Natural killer cell (primary cell): ENCODE measurements at regions not wholly inside any gene's neighbourhood (a gene's known extent, or its start where the extent isn't known, plus 50 kb on each side); places are given as distances from the start of the nearest gene placed in this dataset.

Experiments used
- ATAC-seq, 3 donors: fragments of 150-1000 bp in 2 of 3; fragments of 200-7000 bp in 1 of 3; cut with Tn5 transposase; 1 replicate in 1 of 3; 2 replicates in 2 of 3; pipeline ENCODE4 v1.10.0; 2021; ENCODE audit warnings: mild to moderate bottlenecking in 2 of 3, moderate library complexity in 2 of 3
- DNase-seq, 2 donors: peaks; one replicate each; pipeline versions ENCODE4 v3.0.0 to v3.0.0-alpha.2; 2013 to 2021; ENCODE audit warnings: mixed read lengths in 1 of 2
- H3K27ac ChIP-seq: one replicate; pipeline ENCODE4 v1.5.1; 2013; ENCODE audit warnings: mild to moderate bottlenecking, low read length
- H3K27me3 ChIP-seq: one replicate; pipeline ENCODE4 v1.6.1; 2013; ENCODE audit warnings: low read length; ENCODE audit not compliant: control insufficient read depth, insufficient read depth
- H3K36me3 ChIP-seq: one replicate; pipeline ENCODE4 v1.6.1; 2013; ENCODE audit warnings: low read length; ENCODE audit not compliant: control insufficient read depth, insufficient read depth
- H3K4me1 ChIP-seq: one replicate; pipeline ENCODE4 v1.6.1; 2013; ENCODE audit warnings: low read length; ENCODE audit not compliant: control insufficient read depth, insufficient read depth
- H3K4me3 ChIP-seq: one replicate; pipeline ENCODE4 v1.5.1; 2013; ENCODE audit warnings: low read length
- H3K9me3 ChIP-seq: one replicate; pipeline ENCODE4 v1.6.1; 2013; ENCODE audit warnings: low read length; ENCODE audit not compliant: control insufficient read depth, insufficient read depth
- H3K27ac Mint-ChIP-seq, 2 donors: one replicate each; pipeline ENCODE4 v1.8.0; 2022; ENCODE audit warnings: mild to moderate bottlenecking in 2 of 2, mixed read lengths in 2 of 2, moderate library complexity in 1 of 2
- H3K27me3 Mint-ChIP-seq, 2 donors: one replicate each; pipeline ENCODE4 v1.8.0; 2022; ENCODE audit warnings: low read depth in 2 of 2, mixed read lengths in 2 of 2
- H3K36me3 Mint-ChIP-seq: one replicate; pipeline ENCODE4 v1.8.0; 2022; ENCODE audit warnings: mixed read lengths
- H3K4me1 Mint-ChIP-seq, 2 donors: one replicate each; pipeline ENCODE4 v1.8.0; 2022; ENCODE audit warnings: mixed read lengths in 2 of 2
- H3K4me3 Mint-ChIP-seq: one replicate; pipeline ENCODE4 v1.8.0; 2022; ENCODE audit warnings: mild to moderate bottlenecking, moderate library complexity, mixed read lengths
- H3K9me3 Mint-ChIP-seq, 2 donors: one replicate each; pipeline ENCODE4 v1.8.0; 2022; ENCODE audit warnings: mixed read lengths in 2 of 2
- WGBS: methylation state at CpG from one replicate; pipeline ENCODE4 v1.1.7; 2013; ENCODE audit warnings: missing lambda C conversion rate; ENCODE audit not compliant: insufficient coverage; 5-methylcytosine and 5-hydroxymethylcytosine counted together
- intact Hi-C: fragments of 100-400 bp; cut with micrococcal nuclease; formaldehyde crosslinking; loops from one replicate; pipeline ENCODE4 v1.14.2; 2022
- TF ChIP-seq, protein P1 (sequence below): fragments of 200-600 bp; IDR thresholded peaks from one replicate; pipeline ENCODE4 v1.8.0; 2022; ENCODE audit warnings: antibody characterized with exemption

DNA sequence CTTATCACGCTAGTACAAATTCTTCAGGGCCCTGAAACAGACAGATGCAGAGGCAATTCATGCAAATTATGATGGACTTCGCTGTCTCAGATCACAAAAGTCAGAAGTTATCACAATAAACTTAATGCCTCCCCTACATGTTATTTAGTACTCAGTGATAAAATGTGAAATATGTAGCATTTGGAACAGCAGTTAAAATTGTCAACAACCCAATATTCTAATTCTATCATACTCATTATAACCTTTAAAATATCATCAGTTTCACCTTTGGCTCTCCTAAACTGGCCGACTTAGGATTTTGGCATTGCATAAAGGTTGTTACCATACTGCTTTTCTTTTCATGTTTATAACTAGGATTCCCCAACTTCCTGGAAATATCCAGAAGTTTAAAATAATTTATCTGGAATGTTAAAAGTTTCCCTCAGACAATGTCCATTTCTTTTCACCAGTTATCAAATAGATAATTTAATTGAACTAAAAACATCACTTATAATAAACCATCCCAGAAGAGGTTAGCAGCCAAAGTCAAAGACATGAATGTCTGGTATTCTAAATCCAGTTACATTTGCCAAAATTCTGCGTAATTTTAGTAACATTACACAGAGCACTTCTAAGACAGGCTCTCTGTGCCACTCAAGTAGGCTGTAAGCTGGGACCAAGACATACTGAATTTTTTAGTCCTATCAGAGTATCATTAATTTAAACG is 239.8 kb downstream of the RBM43 start:
- no peaks in the 10 kb centered on the region for H3K9me3 ChIP-seq
- no peaks in the 10 kb centered on the region for H3K36me3 ChIP-seq
- Mint-ChIP-seq H3K4me1 (no peaks in the 10 kb centered on the region), H3K36me3 (peaks cover 5% of the 10 kb centered on the region), H3K27me3 (peaks cover 0 to 6% of the 10 kb centered on the region in 2 donors), H3K4me3 (no peak overlapping the region), H3K27ac (no peak overlapping the region), H3K9me3 (peaks cover 2 to 3% of the 10 kb centered on the region in 2 donors)
- H3K27me3 ChIP-seq: no peaks in the 10 kb centered on the region
- no peak overlapping the region for H3K4me3 ChIP-seq
- no peak for ATAC-seq
- no peak overlapping the region for H3K27ac ChIP-seq
- intact Hi-C loops: no loop called here
- H3K4me1 ChIP-seq: no peaks in the 10 kb centered on the region
- no peak for DNase-seq
- TF ChIP-seq, protein P1, sequence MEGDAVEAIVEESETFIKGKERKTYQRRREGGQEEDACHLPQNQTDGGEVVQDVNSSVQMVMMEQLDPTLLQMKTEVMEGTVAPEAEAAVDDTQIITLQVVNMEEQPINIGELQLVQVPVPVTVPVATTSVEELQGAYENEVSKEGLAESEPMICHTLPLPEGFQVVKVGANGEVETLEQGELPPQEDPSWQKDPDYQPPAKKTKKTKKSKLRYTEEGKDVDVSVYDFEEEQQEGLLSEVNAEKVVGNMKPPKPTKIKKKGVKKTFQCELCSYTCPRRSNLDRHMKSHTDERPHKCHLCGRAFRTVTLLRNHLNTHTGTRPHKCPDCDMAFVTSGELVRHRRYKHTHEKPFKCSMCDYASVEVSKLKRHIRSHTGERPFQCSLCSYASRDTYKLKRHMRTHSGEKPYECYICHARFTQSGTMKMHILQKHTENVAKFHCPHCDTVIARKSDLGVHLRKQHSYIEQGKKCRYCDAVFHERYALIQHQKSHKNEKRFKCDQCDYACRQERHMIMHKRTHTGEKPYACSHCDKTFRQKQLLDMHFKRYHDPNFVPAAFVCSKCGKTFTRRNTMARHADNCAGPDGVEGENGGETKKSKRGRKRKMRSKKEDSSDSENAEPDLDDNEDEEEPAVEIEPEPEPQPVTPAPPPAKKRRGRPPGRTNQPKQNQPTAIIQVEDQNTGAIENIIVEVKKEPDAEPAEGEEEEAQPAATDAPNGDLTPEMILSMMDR: no peak
- 70% methylated on average over 2 of the region's 5 CpGs for WGBS

DNA sequence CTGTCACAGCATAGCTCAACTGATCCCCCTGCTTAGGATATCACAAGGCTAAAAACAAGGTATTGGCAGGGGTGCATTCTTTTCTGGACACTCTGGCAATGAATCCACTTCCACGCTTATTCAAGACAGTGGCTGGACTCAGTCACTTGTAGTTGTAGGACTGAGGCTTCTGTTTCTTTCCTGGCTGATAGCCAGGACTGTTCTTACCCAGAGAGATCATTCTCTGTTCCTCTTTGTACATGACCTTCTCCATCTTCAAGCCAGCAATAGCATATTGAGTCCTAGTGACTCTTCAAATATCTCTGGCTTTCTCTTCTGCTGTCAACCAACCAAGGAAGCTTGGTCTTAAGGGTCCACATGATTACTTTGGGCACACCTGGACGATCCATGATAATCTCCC is 241.3 kb downstream of the RBM43 start:
- peaks cover 3 to 4% of the 10 kb centered on the region in 2 donors for H3K9me3 Mint-ChIP-seq
- WGBS: 88% methylated on average over 2 of the region's 2 CpGs
- H3K4me1 ChIP-seq: no peaks in the 10 kb centered on the region
- TF ChIP-seq, protein P1: no peak
- no peaks in the 10 kb centered on the region for H3K27me3 ChIP-seq
- H3K36me3 Mint-ChIP-seq: no peaks in the 10 kb centered on the region
- H3K4me3 Mint-ChIP-seq: no peak overlapping the region
- no peak overlapping the region for H3K27ac ChIP-seq
- H3K27me3 Mint-ChIP-seq: peaks cover 0 to 6% of the 10 kb centered on the region in 2 donors
- ATAC-seq (no peak), DNase-seq (no peak)
- no peak overlapping the region for H3K27ac Mint-ChIP-seq
- no peaks in the 10 kb centered on the region for H3K36me3 ChIP-seq
- no peak overlapping the region for H3K4me3 ChIP-seq
- no peaks in the 10 kb centered on the region for H3K4me1 Mint-ChIP-seq
- H3K9me3 ChIP-seq: no peaks in the 10 kb centered on the region
- intact Hi-C loops: no loop called here

DNA sequence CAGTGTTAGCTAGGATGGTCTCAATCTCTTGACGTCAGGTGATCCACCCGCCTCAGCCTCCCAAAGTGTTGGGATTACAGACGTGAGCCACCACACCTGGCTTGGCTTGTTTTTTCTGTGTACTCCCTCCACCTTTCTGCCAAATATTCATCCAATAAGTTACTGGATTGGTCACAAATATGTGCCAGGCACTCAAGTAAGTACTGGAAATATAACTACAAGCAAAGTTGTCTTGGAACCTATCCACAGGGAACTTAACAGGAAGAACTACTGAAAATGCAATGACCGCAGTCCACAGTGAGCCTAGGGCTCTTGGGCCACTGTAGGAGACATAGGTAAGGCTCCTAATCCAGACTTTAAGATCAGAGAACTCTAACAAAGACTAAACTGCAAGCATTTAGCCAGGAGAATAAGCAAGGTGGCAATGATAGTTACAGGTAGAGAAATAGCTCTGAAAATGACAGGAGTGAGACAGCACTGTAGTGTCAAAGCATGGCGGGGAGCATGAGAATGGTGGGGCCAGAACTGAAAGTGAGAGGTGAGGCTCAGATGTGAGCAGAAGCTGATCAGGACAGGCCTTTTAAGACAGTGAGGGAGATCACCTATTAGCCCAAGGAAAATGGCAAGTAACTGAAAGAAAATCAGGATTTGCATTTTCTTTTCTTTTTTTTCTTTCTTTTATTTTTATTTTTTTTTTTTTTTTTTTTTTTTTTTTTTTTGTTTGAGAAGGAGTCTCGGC is 252.1 kb downstream of the RBM43 start:
- Histone ChIP-seq H3K36me3 (no peaks in the 10 kb centered on the region), H3K27ac (no peak overlapping the region), H3K9me3 (no peaks in the 10 kb centered on the region), H3K27me3 (no peaks in the 10 kb centered on the region), H3K4me3 (no peak overlapping the region), H3K4me1 (no peaks in the 10 kb centered on the region)
- no peak for ATAC-seq
- TF ChIP-seq, protein P1: no peak
- peaks cover 0 to 3% of the 10 kb centered on the region in 2 donors for H3K9me3 Mint-ChIP-seq
- intact Hi-C loops: no loop called here
- H3K36me3 Mint-ChIP-seq: no peaks in the 10 kb centered on the region
- no peak overlapping the region for H3K27ac Mint-ChIP-seq
- 94% methylated on average over 6 of the region's 6 CpGs for WGBS
- no peaks in the 10 kb centered on the region for H3K4me1 Mint-ChIP-seq
- no peak for DNase-seq
- H3K4me3 Mint-ChIP-seq: no peak overlapping the region
- no peaks in the 10 kb centered on the region for H3K27me3 Mint-ChIP-seq
